IPS DF 6.9 (cell line): ENCODE measurements at regions not wholly inside any gene's neighbourhood (a gene's known extent, or its start where the extent isn't known, plus 50 kb on each side); places are given as distances from the start of the nearest gene placed in this dataset.
"Not testable (repeated sequence)": the region's sequence is repeated elsewhere in the genome, so short reads cannot be mapped to it uniquely, and the experiment has no call there.

Source experiments
- DNase-seq: peaks from one replicate; pipeline ENCODE4 v3.0.0-alpha.2; 2013; ENCODE audit warnings: low read depth, low spot score
- H3K27ac ChIP-seq: one replicate; pipeline ENCODE4 v1.5.1; 2013; ENCODE audit warnings: low read length, control low read depth
- H3K27me3 ChIP-seq: 2 replicates; pipeline ENCODE4 v1.6.1; 2013; ENCODE audit warnings: mild to moderate bottlenecking, low read length; ENCODE audit not compliant: control insufficient read depth, insufficient read depth
- H3K36me3 ChIP-seq: 2 replicates; pipeline ENCODE4 v1.6.1; 2013; ENCODE audit warnings: low read length; ENCODE audit not compliant: control insufficient read depth, insufficient read depth
- H3K4me1 ChIP-seq: 2 replicates; pipeline ENCODE4 v1.6.1; 2013; ENCODE audit warnings: low read length; ENCODE audit not compliant: control insufficient read depth, insufficient read depth
- H3K4me3 ChIP-seq: 2 replicates; pipeline ENCODE4 v1.5.1; 2013; ENCODE audit warnings: mild to moderate bottlenecking, low read length
- H3K9me3 ChIP-seq: 2 replicates; pipeline ENCODE4 v1.6.1; 2013; ENCODE audit warnings: low read length, inconsistent platforms; ENCODE audit not compliant: control insufficient read depth, insufficient read depth
- WGBS: extraction: QIAGEN DNeasy Blood & Tissue Kit; methylation state at CpG from one replicate; pipeline ENCODE4 v1.1.7; 2013; ENCODE audit warnings: mixed read lengths, missing lambda C conversion rate; ENCODE audit not compliant: insufficient read length, insufficient coverage; 5-methylcytosine and 5-hydroxymethylcytosine counted together

GRCh38 chr15:38626443-38627050 lies 61.9 kb upstream of the RASGRP1 start:
- Histone ChIP-seq H3K9me3 (no peaks in the 10 kb centered on the region), H3K27ac (no peak overlapping the region), H3K4me1 (no peaks in the 10 kb centered on the region), H3K27me3 (no peaks in the 10 kb centered on the region), H3K36me3 (no peaks in the 10 kb centered on the region), H3K4me3 (no peak overlapping the region)
- no CpG with 5 or more reads among the region's 4 CpGs for WGBS
- no peak for DNase-seq

DNA sequence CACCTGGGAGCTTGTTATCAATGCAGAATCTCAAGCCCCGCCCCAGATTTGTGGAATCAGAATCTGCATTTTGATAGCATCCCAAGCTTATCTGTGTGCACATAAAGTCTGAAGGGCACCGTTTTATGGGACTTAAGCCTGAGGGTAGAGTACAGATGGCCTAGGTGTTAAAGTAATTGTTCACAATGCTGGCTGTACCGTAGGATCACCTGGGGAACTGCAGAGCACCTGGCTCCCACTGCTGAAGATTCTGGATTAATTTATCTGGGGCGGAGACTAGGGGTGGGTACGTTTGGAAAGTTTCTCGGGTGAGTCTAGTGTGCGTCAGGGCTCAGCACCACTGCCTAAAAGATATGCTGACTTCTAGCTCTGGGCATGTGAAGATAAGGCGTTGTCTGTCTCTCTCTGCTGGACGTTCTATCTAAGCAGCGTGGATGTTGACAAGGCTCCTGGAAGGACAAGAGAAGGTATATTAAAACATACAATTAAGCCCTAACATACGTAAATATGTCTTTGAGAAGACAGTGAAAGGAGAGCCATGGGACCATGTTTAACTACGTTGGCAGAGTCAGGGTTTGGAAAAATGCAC lies 63.2 kb upstream of the RASGRP1 start:
- DNase-seq = no peak
- Histone ChIP-seq H3K9me3 (no peaks in the 10 kb centered on the region), H3K36me3 (no peaks in the 10 kb centered on the region), H3K27me3 (no peaks in the 10 kb centered on the region), H3K4me1 (no peaks in the 10 kb centered on the region), H3K27ac (no peak overlapping the region), H3K4me3 (no peak overlapping the region)
- no CpG with 5 or more reads among the region's 12 CpGs for WGBS

DNA sequence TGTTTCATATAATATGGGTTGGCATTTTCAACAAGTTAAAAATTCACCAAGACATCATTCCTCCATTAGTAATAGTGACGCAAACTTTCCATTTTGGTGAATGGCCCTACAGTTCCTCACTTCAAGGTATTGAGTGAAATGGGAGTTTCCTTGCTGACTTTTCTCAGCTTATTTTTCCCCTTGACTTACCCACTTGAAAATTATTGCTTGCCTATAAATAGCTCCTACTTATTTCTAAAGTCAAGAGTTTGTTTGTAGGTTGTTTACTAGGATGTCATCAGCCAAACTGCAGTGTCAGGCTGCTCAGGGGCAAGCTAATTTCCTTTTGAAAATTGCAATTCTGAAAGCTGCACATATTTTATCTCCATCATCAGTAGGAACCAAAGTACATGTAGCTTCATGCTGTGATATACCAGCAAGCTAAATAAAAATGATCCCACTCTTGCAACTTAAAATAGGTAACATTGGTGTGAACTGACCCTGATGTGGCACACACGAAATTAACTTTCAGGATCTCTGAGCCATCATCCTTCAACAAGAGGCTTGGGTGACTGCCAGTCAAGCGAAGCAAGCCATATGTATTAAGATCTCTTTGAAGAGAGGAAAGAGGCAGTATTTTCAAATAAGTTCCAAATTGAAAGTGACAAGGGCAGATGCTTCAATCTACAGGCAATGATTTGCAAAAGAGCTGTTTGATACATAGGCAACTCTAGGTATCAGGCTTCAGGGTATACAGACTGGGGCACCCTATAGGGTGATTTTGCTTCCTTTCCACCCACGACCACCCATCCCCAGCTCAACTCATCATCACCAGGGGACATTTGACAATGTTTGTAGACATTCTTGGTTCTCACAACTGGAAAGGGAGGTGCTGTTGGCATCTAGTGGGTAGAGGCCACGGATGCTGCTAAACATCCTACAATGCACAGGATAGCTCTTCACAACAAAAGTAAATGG lies 66.8 kb upstream of the RASGRP1 start:
- H3K27me3 ChIP-seq = no peaks in the 10 kb centered on the region
- no peak for DNase-seq
- H3K9me3 ChIP-seq = no peaks in the 10 kb centered on the region
- H3K36me3 ChIP-seq = no peaks in the 10 kb centered on the region
- H3K27ac ChIP-seq = no peak overlapping the region
- no peak overlapping the region for H3K4me3 ChIP-seq
- H3K4me1 ChIP-seq = no peaks in the 10 kb centered on the region
- WGBS = no CpG with 5 or more reads among the region's 5 CpGs

GRCh38 chr15:38635170-38635569 lies 70.6 kb upstream of the RASGRP1 start:
- no CpG with 5 or more reads among the region's 2 CpGs for WGBS
- Histone ChIP-seq H3K4me3 (no peak overlapping the region), H3K27me3 (no peaks in the 10 kb centered on the region)

DNA sequence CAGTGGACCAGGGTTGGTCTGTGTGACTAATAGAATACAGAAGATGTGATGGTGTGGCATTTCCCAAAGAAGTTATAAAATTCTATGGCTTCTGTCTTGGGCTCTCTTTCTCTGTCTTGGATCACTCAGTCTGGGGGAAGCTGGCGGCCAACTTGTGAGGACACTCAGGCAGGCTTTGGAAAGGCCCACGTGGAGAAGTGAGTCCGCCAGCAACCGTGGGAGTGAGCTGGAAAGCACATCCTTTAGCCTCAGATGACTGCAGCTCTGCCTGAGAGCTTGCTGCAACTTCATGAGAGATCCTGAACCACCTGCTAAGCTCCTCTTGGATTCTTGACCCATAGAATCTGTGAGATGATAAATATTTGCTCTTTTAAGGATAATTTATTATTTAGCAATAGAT lies 72.0 kb upstream of the RASGRP1 start:
- DNase-seq = no peak
- WGBS = no CpG with 5 or more reads among the region's 4 CpGs
- no peak overlapping the region for H3K4me3 ChIP-seq
- no peaks in the 10 kb centered on the region for H3K9me3 ChIP-seq
- no peak overlapping the region for H3K27ac ChIP-seq
- no peaks in the 10 kb centered on the region for H3K36me3 ChIP-seq
- no peaks in the 10 kb centered on the region for H3K4me1 ChIP-seq
- no peaks in the 10 kb centered on the region for H3K27me3 ChIP-seq

More at GRCh38 chr15:38635170-38635569, 70.6 kb upstream of the RASGRP1 start:
- Histone ChIP-seq H3K4me1 (no peaks in the 10 kb centered on the region), H3K36me3 (no peaks in the 10 kb centered on the region), H3K9me3 (no peaks in the 10 kb centered on the region), H3K27ac (no peak overlapping the region)
- DNase-seq = no peak

DNA sequence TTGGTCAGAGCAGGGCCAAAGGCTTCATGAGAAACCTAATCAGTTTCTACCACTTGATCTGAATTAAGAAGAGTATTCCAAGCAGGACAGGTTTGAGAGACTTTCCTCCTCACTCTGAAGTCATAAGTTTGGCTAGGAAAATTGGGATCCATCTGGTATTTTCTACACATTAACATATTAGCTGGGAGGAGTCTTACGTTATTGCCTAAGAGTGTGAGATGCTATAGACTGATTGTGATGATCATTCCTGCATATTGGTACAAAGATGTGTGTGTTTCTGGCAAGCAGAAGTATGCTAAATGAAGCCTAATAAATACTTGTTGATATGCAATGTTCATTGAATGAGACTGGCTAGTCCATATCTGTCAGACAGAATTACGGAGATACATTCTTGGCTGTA lies 73.5 kb upstream of the RASGRP1 start:
- Histone ChIP-seq H3K4me1 (no peaks in the 10 kb centered on the region), H3K36me3 (no peaks in the 10 kb centered on the region), H3K27me3 (no peaks in the 10 kb centered on the region), H3K9me3 (no peaks in the 10 kb centered on the region), H3K4me3 (no peak overlapping the region), H3K27ac (no peak overlapping the region)
- no CpG with 5 or more reads among the region's 2 CpGs for WGBS
- DNase-seq = no peak

GRCh38 chr15:38638811-38639210 lies 74.2 kb upstream of the RASGRP1 start:
- no peaks in the 10 kb centered on the region for H3K4me1 ChIP-seq
- peak overlapping the region; percentile 12; the same call in 1 of the 2 replicates for H3K4me3 ChIP-seq
- H3K36me3 ChIP-seq = no peaks in the 10 kb centered on the region
- no peak for DNase-seq
- no peaks in the 10 kb centered on the region for H3K9me3 ChIP-seq
- H3K27ac ChIP-seq = no peak overlapping the region
- no peaks in the 10 kb centered on the region for H3K27me3 ChIP-seq
- WGBS = no CpG with 5 or more reads among the region's 4 CpGs

- H3K4me3 ChIP-seq = no peak overlapping the region
- H3K27me3 ChIP-seq = no peaks in the 10 kb centered on the region
- no peaks in the 10 kb centered on the region for H3K4me1 ChIP-seq
- no peaks in the 10 kb centered on the region for H3K9me3 ChIP-seq
- DNase-seq = no peak
- H3K36me3 ChIP-seq = no peaks in the 10 kb centered on the region
- H3K27ac ChIP-seq = no peak overlapping the region
- no CpG with 5 or more reads among the region's 3 CpGs for WGBS
Observed at GRCh38 chr15:38642689-38643270, 78.2 kb upstream of the RASGRP1 start.

DNA sequence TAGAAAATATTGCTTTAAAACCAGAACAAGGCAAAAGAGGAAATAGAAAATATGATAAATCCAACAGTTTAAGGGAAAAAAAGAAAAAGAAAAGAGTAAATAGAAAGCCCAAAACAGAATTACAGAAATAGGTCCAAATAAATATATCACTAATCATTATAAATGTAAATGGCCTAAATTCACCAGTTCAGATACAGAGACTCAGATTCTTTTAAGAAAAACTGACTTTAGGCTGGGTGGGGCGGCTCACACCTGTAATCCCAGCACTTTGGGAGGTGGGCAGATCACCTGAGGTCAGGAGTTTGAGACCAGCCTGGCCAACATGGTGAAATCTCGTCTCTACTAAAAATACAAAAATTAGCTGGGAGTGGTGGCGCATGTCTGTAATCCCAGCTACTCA lies 79.7 kb upstream of the RASGRP1 start:
- H3K4me3 ChIP-seq, H3K27ac ChIP-seq, DNase-seq, H3K36me3 ChIP-seq, H3K27me3 ChIP-seq, H3K9me3 ChIP-seq, H3K4me1 ChIP-seq: not testable (repeated sequence)
- WGBS = no CpG with 5 or more reads among the region's 3 CpGs

DNA sequence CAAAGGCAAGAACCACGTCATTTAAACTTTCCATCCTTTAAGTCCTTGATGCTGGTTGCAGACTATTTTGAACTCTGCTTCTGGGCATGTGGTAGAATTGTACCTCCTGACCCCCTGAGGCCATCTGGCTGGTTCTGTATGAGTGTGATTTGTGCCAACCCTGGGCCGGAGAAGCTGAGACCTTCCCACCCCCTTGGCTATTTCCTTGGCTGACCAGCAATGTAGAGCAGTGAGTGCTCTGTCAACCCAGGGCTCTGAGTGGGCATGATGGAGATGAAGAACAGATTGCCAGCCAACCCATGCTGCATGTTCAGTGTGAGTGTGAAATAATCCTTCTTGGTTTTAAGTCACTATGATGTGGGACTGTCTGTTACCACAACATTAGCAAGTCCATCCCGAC lies 82.1 kb upstream of the RASGRP1 start:
- Histone ChIP-seq H3K4me3 (no peak overlapping the region), H3K27me3 (no peaks in the 10 kb centered on the region), H3K36me3 (no peaks in the 10 kb centered on the region), H3K27ac (no peak overlapping the region), H3K4me1 (no peaks in the 10 kb centered on the region), H3K9me3 (no peaks in the 10 kb centered on the region)
- no peak for DNase-seq
- no CpG with 5 or more reads among the region's 3 CpGs for WGBS
